IMR-90 (cell line): ENCODE measurements at regions not wholly inside any gene's neighbourhood (a gene's known extent, or its start where the extent isn't known, plus 50 kb on each side); places are given as distances from the start of the nearest gene placed in this dataset.

Source experiments
- ATAC-seq: fragments of 200-7000 bp; cut with Tn5 transposase; 2 replicates; pipeline ENCODE4 v1.9.1; 2020; ENCODE audit warnings: low read depth, mild to moderate bottlenecking, moderate library complexity
- BruUV-seq: library from RNA; stranded (reverse); fragments of 400-500 nt; replicated peaks from 2 replicates; lab custom pipeline; 2021; lab: Mats Ljungman, UMichigan
- CTCF ChIA-PET: fragments of 300-600 bp; formaldehyde crosslinking; extraction: SDS; loops from one replicate; lab custom pipeline; 2021; ENCODE audit warnings: antibody characterized with exemption; lab: Yijun Ruan, JAX
- POLR2A ChIA-PET: fragments of 300-600 bp; sonication (Branson Sonifier 250); formaldehyde crosslinking; loops from one replicate; lab custom pipeline; 2022; ENCODE audit warnings: antibody characterized with exemption; ENCODE audit not compliant: unreplicated experiment; lab: Charles Lee
- DNase-seq: peaks from one replicate; pipeline ENCODE4 v3.0.0; 2013
- H2AFZ ChIP-seq: replicated peaks from 2 replicates; pipeline ENCODE3; 2013; ENCODE audit warnings: low read length, mild to moderate bottlenecking; ENCODE audit not compliant: poor library complexity
- H2AK5ac ChIP-seq: 2 replicates; pipeline ENCODE4 v1.6.1; 2013; ENCODE audit warnings: low read depth, low read length, inconsistent platforms
- H2AK9ac ChIP-seq: replicated peaks from 2 replicates; pipeline ENCODE3; 2013; ENCODE audit warnings: mild to moderate bottlenecking, low read depth, low read length, moderate library complexity; ENCODE audit not compliant: poor library complexity
- H2BK120ac ChIP-seq: 2 replicates; pipeline ENCODE4 v1.6.1; 2013; ENCODE audit warnings: low read depth, low read length, inconsistent platforms
- H2BK15ac ChIP-seq: 3 replicates; pipeline ENCODE4 v1.6.1; 2013; ENCODE audit warnings: low read depth, low read length, inconsistent platforms
- H2BK20ac ChIP-seq: 2 replicates; pipeline ENCODE4 v1.6.1; 2013; ENCODE audit warnings: low read depth, mild to moderate bottlenecking, inconsistent platforms, low read length, moderate library complexity
- H2BK5ac ChIP-seq: 2 replicates; pipeline ENCODE4 v1.6.1; 2013; ENCODE audit warnings: mild to moderate bottlenecking, low read depth, low read length, inconsistent platforms; ENCODE audit not compliant: poor library complexity, severe bottlenecking
- H3K14ac ChIP-seq: replicated peaks from 2 replicates; pipeline ENCODE4 v1.6.1; 2013; ENCODE audit warnings: low read depth, low read length, inconsistent platforms
- H3K18ac ChIP-seq: 2 replicates; pipeline ENCODE4 v1.6.1; 2013; ENCODE audit warnings: low read depth, low read length, control low read depth
- H3K23ac ChIP-seq: 2 replicates; pipeline ENCODE4 v1.6.1; 2013; ENCODE audit warnings: low read depth, low read length, inconsistent platforms
- H3K27ac ChIP-seq: 2 replicates; pipeline ENCODE4 v1.5.1; 2013; ENCODE audit warnings: mild to moderate bottlenecking, control low read depth, low read length; ENCODE audit not compliant: insufficient read depth
- H3K27me3 ChIP-seq: 2 replicates; pipeline ENCODE4 v1.6.1; 2013; ENCODE audit warnings: low read length; ENCODE audit not compliant: control insufficient read depth, insufficient read depth
- H3K36me3 ChIP-seq: 2 replicates; pipeline ENCODE4 v1.6.1; 2013; ENCODE audit warnings: low read length, mixed read lengths; ENCODE audit not compliant: control insufficient read depth, insufficient read depth
- H3K4ac ChIP-seq: 2 replicates; pipeline ENCODE4 v1.6.1; 2013; ENCODE audit warnings: low read depth, low read length, inconsistent platforms
- H3K4me1 ChIP-seq: 2 replicates; pipeline ENCODE4 v1.6.1; 2013; ENCODE audit warnings: low read length, mixed read lengths; ENCODE audit not compliant: control insufficient read depth, insufficient read depth
- H3K4me2 ChIP-seq: 2 replicates; pipeline ENCODE4 v1.6.1; 2013; ENCODE audit warnings: low read depth, mild to moderate bottlenecking, control low read depth, low read length, moderate library complexity
- H3K4me3 ChIP-seq: 2 replicates; pipeline ENCODE4 v1.5.1; 2013; ENCODE audit warnings: low read depth, mild to moderate bottlenecking, control low read depth, low read length, moderate library complexity; ENCODE audit not compliant: insufficient read depth
- H3K56ac ChIP-seq: 2 replicates; pipeline ENCODE4 v1.6.1; 2013; ENCODE audit warnings: low read length, inconsistent platforms; ENCODE audit not compliant: insufficient read depth; ENCODE audit errors: extremely low read depth
- H3K79me1 ChIP-seq, 2 experiments: 2 replicates each; pipeline ENCODE4 v1.6.1; 2013; ENCODE audit warnings: low read length in 2 of 2, inconsistent platforms in 1 of 2, low read depth in 1 of 2
- H3K9ac ChIP-seq: 2 replicates; pipeline ENCODE4 v1.6.1; 2013; ENCODE audit warnings: low read depth, low read length, control low read depth
- H3K9me1 ChIP-seq: 2 replicates; pipeline ENCODE4 v1.6.1; 2013; ENCODE audit warnings: low read length, inconsistent platforms; ENCODE audit not compliant: insufficient read depth
- H3K9me3 ChIP-seq: 2 replicates; pipeline ENCODE4 v1.6.1; 2013; ENCODE audit warnings: low read length; ENCODE audit not compliant: control insufficient read depth, insufficient read depth
- H4K20me1 ChIP-seq: 2 replicates; pipeline ENCODE4 v1.6.1; 2013; ENCODE audit warnings: low read length, inconsistent platforms; ENCODE audit not compliant: insufficient read depth
- H4K5ac ChIP-seq: 2 replicates; pipeline ENCODE4 v1.6.1; 2013; ENCODE audit warnings: mild to moderate bottlenecking, low read depth, low read length, control low read depth
- H4K8ac ChIP-seq, 2 experiments: 2 replicates each; pipeline ENCODE4 v1.6.1; 2013; ENCODE audit warnings: low read depth in 2 of 2, low read length in 2 of 2, control low read depth in 1 of 2, inconsistent platforms in 1 of 2
- H4K91ac ChIP-seq: 2 replicates; pipeline ENCODE4 v1.6.1; 2013; ENCODE audit warnings: low read depth, low read length, inconsistent platforms; ENCODE audit not compliant: insufficient read depth
- BHLHE40 ChIP-seq: fragments of 150-350 bp; IDR thresholded peaks from 2 replicates; pipeline ENCODE4 v1.6.1; 2016; ENCODE audit warnings: mild to moderate bottlenecking, low read depth, low read length
- CHD1 ChIP-seq: IDR thresholded peaks from 2 replicates; pipeline ENCODE4 v1.6.1; 2012; ENCODE audit warnings: low read depth, low read length, improper control_type of control experiment
- FOS ChIP-seq: fragments of 150-350 bp; IDR thresholded peaks from 2 replicates; pipeline ENCODE4 v1.6.1; 2016; ENCODE audit warnings: low read depth, low read length
- MXI1 ChIP-seq: IDR thresholded peaks from 2 replicates; pipeline ENCODE4 v1.6.1; 2012; ENCODE audit warnings: low read depth, mild to moderate bottlenecking, low read length, moderate library complexity, borderline replicate concordance
- NFE2L2 ChIP-seq: fragments of 150-350 bp; IDR thresholded peaks from 2 replicates; pipeline ENCODE4 v1.6.1; 2016; ENCODE audit warnings: low read depth, mild to moderate bottlenecking, low read length
- RAD21 ChIP-seq: IDR thresholded peaks from 2 replicates; pipeline ENCODE4 v1.6.1; 2012; ENCODE audit warnings: low read length, improper control_type of control experiment
- RFX5 ChIP-seq: IDR thresholded peaks from 2 replicates; pipeline ENCODE4 v1.8.0; 2012; ENCODE audit warnings: low read depth, mild to moderate bottlenecking, low read length, moderate library complexity
- WGBS, 2 experiments: methylation state at CpG; one replicate each; pipeline versions ENCODE4 v1.1.5 to v1.1.7; 2013; ENCODE audit warnings: missing lambda C conversion rate in 2 of 2; ENCODE audit not compliant: insufficient read length in 1 of 2; ENCODE audit errors: extremely low coverage in 2 of 2; 5-methylcytosine and 5-hydroxymethylcytosine counted together
- dilution Hi-C: fragments of 300-500 bp; cut with HindIII; formaldehyde crosslinking; loops from one replicate; pipeline ENCODE4 v1.14.3; 2018; ENCODE audit warnings: low sequenced_read_pairs; ENCODE audit not compliant: unreplicated experiment
- in situ Hi-C: fragments of 300-500 bp; cut with MboI; formaldehyde crosslinking; loops from 3 replicates; pipeline ENCODE4 v1.14.3; 2019; ENCODE audit warnings: low sequenced_read_pairs, inconsistent platforms, mixed read lengths
- intact Hi-C: fragments of 100-400 bp; cut with micrococcal nuclease; formaldehyde crosslinking; loops from 2 replicates; pipeline ENCODE4 v1.10.0; 2022
- TF ChIP-seq, protein P1 (sequence below): conservative IDR thresholded peaks from 2 replicates; pipeline ENCODE4 v1.5.1; 2012; ENCODE audit warnings: mild to moderate bottlenecking, low read depth, low read length, improper control_type of control experiment

DNA sequence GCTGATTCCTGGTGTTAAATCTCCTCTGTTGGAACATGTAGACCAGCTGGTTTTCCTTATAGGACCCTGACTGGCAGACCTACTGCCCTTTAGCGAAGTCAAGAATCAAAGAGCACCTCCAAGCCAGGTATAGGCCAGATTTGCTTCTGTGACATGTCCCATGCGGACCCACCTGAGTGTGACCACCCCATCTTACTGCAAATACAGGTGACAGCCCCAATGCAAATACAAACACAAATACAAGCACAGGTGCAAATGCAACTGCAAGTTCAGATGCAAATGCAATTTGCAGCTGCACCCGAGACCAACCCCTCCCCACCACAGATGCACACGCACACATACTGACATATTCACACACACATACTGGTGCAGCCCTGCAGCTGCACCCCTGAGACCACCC, 72.3 kb downstream of the SIK1 start:
- CTCF ChIA-PET: no interaction called here
- Histone ChIP-seq H2BK120ac (no peak overlapping the region), H3K4me1 (no peaks in the 10 kb centered on the region), H4K20me1 (no peaks in the 10 kb centered on the region), H3K27ac (no peak overlapping the region), H3K9ac (no peak overlapping the region), H3K23ac (no peak overlapping the region), H4K91ac (no peak overlapping the region), H3K14ac (no peak overlapping the region), H3K56ac (no peak overlapping the region), H2BK15ac (no peak overlapping the region), H3K36me3 (no peaks in the 10 kb centered on the region), H2BK20ac (no peak overlapping the region), H4K5ac (no peak overlapping the region), H3K9me1 (no peaks in the 10 kb centered on the region), H3K79me1 (no peaks in the 10 kb centered on the region), H3K27me3 (peaks cover 3% of the 10 kb centered on the region; the same call in 1 of the 2 replicates), H2AFZ (no peak overlapping the region), H3K4me2 (no peak overlapping the region), H3K18ac (no peak overlapping the region), H3K4me3 (no peak overlapping the region), H3K4ac (no peak overlapping the region), H2AK9ac (no peak overlapping the region), H3K9me3 (no peaks in the 10 kb centered on the region; the same call in 1 of the 2 replicates), H2AK5ac (no peak overlapping the region), H2BK5ac (no peak overlapping the region), H4K8ac (no peak overlapping the region)
- in situ Hi-C loops: no loop called here
- dilution Hi-C loops: no loop called here
- no peak for ATAC-seq
- TF ChIP-seq RAD21 (no peak), CHD1 (no peak), MXI1 (no peak), RFX5 (no peak), NFE2L2 (no peak), FOS (no peak), BHLHE40 (no peak)
- TF ChIP-seq, protein P1, sequence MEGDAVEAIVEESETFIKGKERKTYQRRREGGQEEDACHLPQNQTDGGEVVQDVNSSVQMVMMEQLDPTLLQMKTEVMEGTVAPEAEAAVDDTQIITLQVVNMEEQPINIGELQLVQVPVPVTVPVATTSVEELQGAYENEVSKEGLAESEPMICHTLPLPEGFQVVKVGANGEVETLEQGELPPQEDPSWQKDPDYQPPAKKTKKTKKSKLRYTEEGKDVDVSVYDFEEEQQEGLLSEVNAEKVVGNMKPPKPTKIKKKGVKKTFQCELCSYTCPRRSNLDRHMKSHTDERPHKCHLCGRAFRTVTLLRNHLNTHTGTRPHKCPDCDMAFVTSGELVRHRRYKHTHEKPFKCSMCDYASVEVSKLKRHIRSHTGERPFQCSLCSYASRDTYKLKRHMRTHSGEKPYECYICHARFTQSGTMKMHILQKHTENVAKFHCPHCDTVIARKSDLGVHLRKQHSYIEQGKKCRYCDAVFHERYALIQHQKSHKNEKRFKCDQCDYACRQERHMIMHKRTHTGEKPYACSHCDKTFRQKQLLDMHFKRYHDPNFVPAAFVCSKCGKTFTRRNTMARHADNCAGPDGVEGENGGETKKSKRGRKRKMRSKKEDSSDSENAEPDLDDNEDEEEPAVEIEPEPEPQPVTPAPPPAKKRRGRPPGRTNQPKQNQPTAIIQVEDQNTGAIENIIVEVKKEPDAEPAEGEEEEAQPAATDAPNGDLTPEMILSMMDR: no peak
- BruUV-seq: no TSS peak
- POLR2A ChIA-PET: no interaction called here
- DNase-seq: no peak
- intact Hi-C loops: no loop called here
- WGBS, 2 experiments: 100% methylated on average over 1 of the region's 4 CpGs; no CpG with 5 or more reads in 1 of the 2 experiments
